K562 (cell line): ENCODE measurements at regions not wholly inside any gene's neighbourhood (a gene's known extent, or its start where the extent isn't known, plus 50 kb on each side); places are given as distances from the start of the nearest gene placed in this dataset.
"Not testable (repeated sequence)": the region's sequence is repeated elsewhere in the genome, so short reads cannot be mapped to it uniquely, and the experiment has no call there.

ENCODE experiments used
- ATAC-seq: fragments of 200-7000 bp; cut with Tn5 transposase; 3 replicates; pipeline ENCODE4 v1.9.1; 2020; ENCODE audit warnings: moderate library complexity
- BruUV-seq: library from RNA; stranded (reverse); fragments of 400-500 nt; replicated peaks from 2 replicates; lab custom pipeline; 2021; lab: Mats Ljungman, UMichigan
- CTCF ChIA-PET: fragments of 300-600 bp; formaldehyde crosslinking; extraction: SDS; loops from one replicate; lab custom pipeline; 2021; ENCODE audit warnings: low intra/inter-chr PET ratio; lab: Yijun Ruan, JAX
- POLR2A ChIA-PET: fragments of 300-600, 350-650 bp; sonication (Branson Sonifier 250); formaldehyde crosslinking; extraction: SDS; loops from one replicate; lab custom pipeline; 2021; ENCODE audit warnings: antibody characterized with exemption, inconsistent platforms; lab: Yijun Ruan, JAX
- DNase-seq, 4 experiments: peaks; one replicate each; pipeline versions ENCODE4 v3.0.0 to v3.0.0-alpha.2; 2011 to 2018; ENCODE audit warnings: low spot score in 3 of 4, mixed read lengths in 3 of 4; ENCODE audit errors: extremely low read depth in 1 of 4
- FAIRE-seq: peaks from 2 replicates; lab custom pipeline; 2011; peaks lifted over from hg19 to GRCh38; lab: Jason Lieb, UNC
- H2AFZ ChIP-seq: 2 replicates; pipeline ENCODE4 v1.6.0; 2011; ENCODE audit warnings: low read depth, low read length, control low read depth, inconsistent platforms
- H3K27ac ChIP-seq: fragments of 200-600 bp; 3 replicates; pipeline ENCODE4 v1.8.0; 2011; ENCODE audit warnings: low read depth, mild to moderate bottlenecking, control low read depth, inconsistent platforms, low read length, moderate library complexity, mixed read lengths; ENCODE audit errors: extremely low read depth
- H3K27me3 ChIP-seq, 2 experiments: fragments of 300-600 bp in 1 of 2; 2 replicates in 1 of 2; 3 replicates in 1 of 2; pipeline versions ENCODE4 v1.6.0 to v1.8.0; 2011; ENCODE audit warnings: inconsistent platforms in 2 of 2, low read length in 2 of 2, mild to moderate bottlenecking in 1 of 2, mixed read lengths in 1 of 2, moderate library complexity in 1 of 2; ENCODE audit not compliant: control insufficient read depth in 2 of 2, insufficient read depth in 2 of 2
- H3K36me3 ChIP-seq: fragments of 300-600 bp; 3 replicates; pipeline ENCODE4 v1.8.0; 2011; ENCODE audit warnings: mild to moderate bottlenecking, low read length, inconsistent platforms; ENCODE audit not compliant: control insufficient read depth, insufficient read depth
- H3K4me1 ChIP-seq, 2 experiments: fragments of 200-600 bp in 1 of 2; replicated peaks in 1 of 2; 2 replicates in 1 of 2; 3 replicates in 1 of 2; pipeline versions ENCODE4 v1.5.1 to v1.8.0; 2011; ENCODE audit warnings: inconsistent platforms in 2 of 2, low read length in 2 of 2, mild to moderate bottlenecking in 1 of 2, mixed read lengths in 1 of 2, moderate library complexity in 1 of 2; ENCODE audit not compliant: control insufficient read depth in 2 of 2, insufficient read depth in 2 of 2
- H3K4me2 ChIP-seq: 2 replicates; pipeline ENCODE4 v1.6.1; 2011; ENCODE audit warnings: low read length, control low read depth, inconsistent platforms, mixed read lengths; ENCODE audit not compliant: insufficient read depth
- H3K4me3 ChIP-seq: fragments of 200-600 bp; sonication (generic), shearing (Covaris generic); 2 replicates; pipeline ENCODE4 v1.5.1; 2016; ENCODE audit warnings: control low read depth, inconsistent platforms
- H3K79me2 ChIP-seq: fragments of 200-600 bp; 3 replicates; pipeline ENCODE4 v1.8.0; 2011; ENCODE audit warnings: low read length, inconsistent platforms; ENCODE audit not compliant: control insufficient read depth, insufficient read depth
- H3K9ac ChIP-seq, 2 experiments: 2 replicates each; pipeline versions ENCODE4 v1.6.0 to v1.6.1; 2011; ENCODE audit warnings: low read depth in 2 of 2, low read length in 2 of 2, control low read depth in 1 of 2, inconsistent platforms in 1 of 2, mild to moderate bottlenecking in 1 of 2, mixed read lengths in 1 of 2; ENCODE audit not compliant: insufficient read depth in 1 of 2
- H3K9me1 ChIP-seq: one replicate; pipeline ENCODE4 v1.6.0; 2011; ENCODE audit warnings: inconsistent platforms, mild to moderate bottlenecking, low read length, moderate library complexity; ENCODE audit not compliant: control insufficient read depth, insufficient read depth
- H3K9me3 ChIP-seq: replicated peaks from 2 replicates; pipeline ENCODE4 v1.5.1; 2011; ENCODE audit warnings: low read depth, low read length, inconsistent platforms; ENCODE audit not compliant: control insufficient read depth, insufficient read depth
- H4K20me1 ChIP-seq: replicated peaks from 2 replicates; pipeline ENCODE4 v1.6.1; 2011; ENCODE audit warnings: low read length, inconsistent platforms, mixed read lengths; ENCODE audit not compliant: control insufficient read depth, insufficient read depth
- BDP1 ChIP-seq: IDR thresholded peaks from 3 replicates; pipeline ENCODE4 v1.6.1; 2011; ENCODE audit not compliant: insufficient read length, insufficient read depth
- CREM ChIP-seq: IDR thresholded peaks from 2 replicates; pipeline ENCODE4 v1.6.1; 2014; ENCODE audit warnings: antibody characterized with exemption, low read depth
- HNRNPH1 ChIP-seq: fragments of 200-400 bp; formaldehyde crosslinking; optimal IDR thresholded peaks from 2 replicates; pipeline ENCODE3; 2017; ENCODE audit warnings: low read depth, mild to moderate bottlenecking, low read length, moderate library complexity
- MYC ChIP-seq, 2 experiments: fragments of 250-450 bp in 1 of 2; sonication (Bioruptor Pico) in 1 of 2; IDR thresholded peaks; 2 replicates each; pipeline versions ENCODE4 v1.5.1 to v1.6.1; 2012 to 2021; ENCODE audit warnings: low read depth in 2 of 2, borderline replicate concordance in 1 of 2, improper control_type of control experiment in 1 of 2, low read length in 1 of 2, mild to moderate bottlenecking in 1 of 2, moderate library complexity in 1 of 2
- NFXL1 ChIP-seq: fragments of 450-650 bp; formaldehyde crosslinking; IDR thresholded peaks from 2 replicates; pipeline ENCODE4 v1.4.0; 2021; ENCODE audit warnings: mild to moderate bottlenecking
- PML ChIP-seq: IDR thresholded peaks from 2 replicates; pipeline ENCODE4 v1.6.1; 2012; ENCODE audit warnings: low read length, inconsistent platforms
- PTBP1 ChIP-seq: fragments of 200-400 bp; formaldehyde crosslinking; IDR thresholded peaks from 2 replicates; pipeline ENCODE4 v1.6.1; 2017; ENCODE audit warnings: low read depth, low read length
- ZNF134 ChIP-seq: fragments of 250-450 bp; sonication (Bioruptor Pico); conservative IDR thresholded peaks from 2 replicates; pipeline ENCODE4 v1.4.0; 2020
- ZNF584 ChIP-seq: fragments of 200-800 bp; sonication (Bioruptor generic); IDR thresholded peaks from 2 replicates; pipeline ENCODE4 v1.6.1; 2016; ENCODE audit warnings: low read depth, mild to moderate bottlenecking, missing genetic modification characterization, missing compliant biosample characterization
- WGBS: fragments of 100-300 bp; shearing (Covaris generic); methylation state at CpG from one replicate; pipeline ENCODE4 v1.1.6; 2016; ENCODE audit warnings: low coverage, mixed read lengths; ENCODE audit not compliant: insufficient coverage; ENCODE audit errors: missing lambda C conversion rate; 5-methylcytosine and 5-hydroxymethylcytosine counted together
- in situ Hi-C: fragments of 300-500 bp; cut with MboI; formaldehyde crosslinking; loops from 4 replicates; pipeline ENCODE4 v1.15.0; 2018; ENCODE audit warnings: inconsistent platforms, mixed read lengths
- intact Hi-C: fragments of 100-400 bp; cut with micrococcal nuclease; formaldehyde crosslinking; loops from 2 replicates; pipeline ENCODE4 v1.14.2; 2022
- TF ChIP-seq, protein P1 (sequence below): fragments of 250-450 bp; sonication (Bioruptor Pico); IDR thresholded peaks from 2 replicates; pipeline ENCODE4 v1.8.0; 2022; ENCODE audit warnings: inconsistent platforms, mild to moderate bottlenecking, moderate library complexity, borderline replicate concordance
- TF ChIP-seq, protein P2 (sequence below), 2 experiments: IDR thresholded peaks; 2 replicates each; pipeline ENCODE4 v1.6.1; 2012; ENCODE audit warnings: improper control_type of control experiment in 2 of 2, low read depth in 2 of 2, low read length in 2 of 2, borderline replicate concordance in 1 of 2

DNA sequence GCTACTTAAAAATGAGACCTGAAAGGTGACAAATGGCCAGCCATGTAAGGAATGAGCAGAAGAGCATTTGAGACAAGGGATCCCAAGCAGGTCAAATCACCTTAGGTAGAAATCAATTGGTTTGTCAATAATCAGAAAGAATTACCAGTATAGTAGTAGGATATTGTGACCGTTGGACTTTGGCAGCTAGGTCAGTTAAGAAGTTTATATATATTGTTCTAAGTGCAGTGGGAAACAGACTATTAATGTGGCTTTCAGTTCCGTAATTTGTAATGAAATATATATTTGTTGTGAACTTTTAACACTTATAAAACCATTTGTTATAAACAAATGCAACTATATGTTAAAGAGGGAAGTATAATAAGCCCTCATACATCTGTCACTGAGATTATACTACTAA lies 807.9 kb upstream of the SPRY2 start (continued):
- TF ChIP-seq, protein P1, sequence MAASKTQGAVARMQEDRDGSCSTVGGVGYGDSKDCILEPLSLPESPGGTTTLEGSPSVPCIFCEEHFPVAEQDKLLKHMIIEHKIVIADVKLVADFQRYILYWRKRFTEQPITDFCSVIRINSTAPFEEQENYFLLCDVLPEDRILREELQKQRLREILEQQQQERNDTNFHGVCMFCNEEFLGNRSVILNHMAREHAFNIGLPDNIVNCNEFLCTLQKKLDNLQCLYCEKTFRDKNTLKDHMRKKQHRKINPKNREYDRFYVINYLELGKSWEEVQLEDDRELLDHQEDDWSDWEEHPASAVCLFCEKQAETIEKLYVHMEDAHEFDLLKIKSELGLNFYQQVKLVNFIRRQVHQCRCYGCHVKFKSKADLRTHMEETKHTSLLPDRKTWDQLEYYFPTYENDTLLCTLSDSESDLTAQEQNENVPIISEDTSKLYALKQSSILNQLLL, result no peak

DNA sequence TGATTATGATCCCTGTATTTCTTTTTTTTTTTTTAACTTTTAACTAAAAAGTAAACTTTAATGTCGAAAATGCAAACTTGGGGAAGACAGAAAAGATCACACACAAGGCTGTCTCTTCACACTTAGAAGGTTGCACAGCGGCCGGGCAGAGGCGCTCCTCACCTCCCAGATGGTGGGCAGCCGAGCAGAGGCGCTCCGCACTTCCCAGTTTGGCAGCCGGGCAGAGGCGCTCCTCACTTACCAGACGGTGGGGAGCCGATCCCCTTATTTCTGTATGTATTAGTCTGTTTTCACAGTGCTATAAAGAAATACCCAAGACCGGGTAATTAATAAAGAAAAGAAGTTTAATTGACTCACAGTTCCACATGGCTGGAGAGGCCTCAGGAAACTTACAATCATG lies 805.6 kb upstream of the SPRY2 start:
- H2AFZ ChIP-seq, DNase-seq, H3K27ac ChIP-seq, FAIRE-seq, H3K9me3 ChIP-seq, ATAC-seq, H3K9ac ChIP-seq, H3K4me3 ChIP-seq, H3K27me3 ChIP-seq, H4K20me1 ChIP-seq, POLR2A ChIA-PET, in situ Hi-C loops, H3K79me2 ChIP-seq, intact Hi-C loops, BruUV-seq, CTCF ChIA-PET, H3K36me3 ChIP-seq, H3K4me1 ChIP-seq, H3K4me2 ChIP-seq, H3K9me1 ChIP-seq: not testable (repeated sequence)
- WGBS, result 3% methylated on average over 7 of the region's 12 CpGs

DNA sequence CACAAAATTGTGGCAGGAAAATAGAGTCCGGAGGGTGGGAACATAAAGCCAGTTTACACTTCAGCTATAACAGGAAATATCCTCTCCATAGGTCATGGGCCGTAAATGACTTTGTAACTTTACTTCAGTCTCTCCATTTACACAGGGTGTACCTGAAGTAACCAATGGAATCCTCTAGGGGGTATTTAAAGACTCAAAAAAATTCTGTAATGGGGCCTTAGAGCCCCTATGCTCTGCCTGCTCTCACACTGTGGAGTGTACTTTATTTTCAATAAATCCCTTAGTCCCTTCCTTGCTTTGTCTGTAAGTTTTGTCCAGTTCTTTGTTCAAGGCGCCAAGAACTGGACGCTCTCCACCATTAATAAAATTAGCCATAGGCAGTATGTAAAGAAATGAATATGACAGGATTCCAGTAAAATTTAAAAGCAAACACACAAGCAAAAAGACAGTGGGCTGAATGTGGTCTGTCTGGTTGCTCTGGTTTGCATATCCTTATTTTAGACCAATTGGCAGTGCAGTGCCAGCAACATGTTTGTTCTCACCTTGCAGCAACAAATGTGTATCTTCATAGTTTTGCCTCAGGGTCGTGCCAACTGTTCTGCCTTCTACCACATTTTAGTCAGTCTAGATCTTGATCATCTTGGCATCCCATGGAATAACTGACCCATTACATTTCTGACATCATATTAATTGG lies 801.5 kb upstream of the SPRY2 start:
- in situ Hi-C loops, result no loop called here
- Histone ChIP-seq H3K4me2 (no peak overlapping the region), H3K9ac (no peak overlapping the region), H3K9me3 (no peaks in the 10 kb centered on the region), H3K4me1 (no peaks in the 10 kb centered on the region), H3K36me3 (no peaks in the 10 kb centered on the region), H4K20me1 (no peaks in the 10 kb centered on the region), H2AFZ (no peak overlapping the region), H3K79me2 (no peaks in the 10 kb centered on the region), H3K4me3 (no peak overlapping the region), H3K27ac (no peak overlapping the region), H3K27me3 (no peaks in the 10 kb centered on the region), H3K9me1 (no peaks in the 10 kb centered on the region)
- POLR2A ChIA-PET, result no interaction called here
- no TSS peak for BruUV-seq
- ATAC-seq (no peak), DNase-seq (no peak), FAIRE-seq (no peak)
- intact Hi-C loops, result no loop called here
- 3% methylated on average over 5 of the region's 5 CpGs for WGBS
- CTCF ChIA-PET, result no interaction called here
- TF ChIP-seq HNRNPH1 (no peak), NFXL1 (CRISPR knock-in tag) (no peak), CREM (no peak), MYC (IDR thresholded peaks at IDR 0.05; ENCODE audit: low read depth, low read length) (no peak), MYC (CRISPR knock-in tag; IDR thresholded peaks at IDR 0.05; ENCODE audit: borderline replicate concordance, low read depth) (no peak), ZNF584 (CRISPR knock-in tag) (no peak), ZNF134 (no peak), PTBP1 (no peak), PML (no peak), BDP1 (no peak)
- TF ChIP-seq, protein P2, sequence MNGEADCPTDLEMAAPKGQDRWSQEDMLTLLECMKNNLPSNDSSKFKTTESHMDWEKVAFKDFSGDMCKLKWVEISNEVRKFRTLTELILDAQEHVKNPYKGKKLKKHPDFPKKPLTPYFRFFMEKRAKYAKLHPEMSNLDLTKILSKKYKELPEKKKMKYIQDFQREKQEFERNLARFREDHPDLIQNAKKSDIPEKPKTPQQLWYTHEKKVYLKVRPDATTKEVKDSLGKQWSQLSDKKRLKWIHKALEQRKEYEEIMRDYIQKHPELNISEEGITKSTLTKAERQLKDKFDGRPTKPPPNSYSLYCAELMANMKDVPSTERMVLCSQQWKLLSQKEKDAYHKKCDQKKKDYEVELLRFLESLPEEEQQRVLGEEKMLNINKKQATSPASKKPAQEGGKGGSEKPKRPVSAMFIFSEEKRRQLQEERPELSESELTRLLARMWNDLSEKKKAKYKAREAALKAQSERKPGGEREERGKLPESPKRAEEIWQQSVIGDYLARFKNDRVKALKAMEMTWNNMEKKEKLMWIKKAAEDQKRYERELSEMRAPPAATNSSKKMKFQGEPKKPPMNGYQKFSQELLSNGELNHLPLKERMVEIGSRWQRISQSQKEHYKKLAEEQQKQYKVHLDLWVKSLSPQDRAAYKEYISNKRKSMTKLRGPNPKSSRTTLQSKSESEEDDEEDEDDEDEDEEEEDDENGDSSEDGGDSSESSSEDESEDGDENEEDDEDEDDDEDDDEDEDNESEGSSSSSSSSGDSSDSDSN (IDR thresholded peaks at IDR 0.05; ENCODE audit: borderline replicate concordance in 1 of 2, low read depth in 2 of 2, low read length in 2 of 2), result no peak
